SK-N-SH (cell line): ENCODE measurements at regions not wholly inside any gene's neighbourhood (a gene's known extent, or its start where the extent isn't known, plus 50 kb on each side); places are given as distances from the start of the nearest gene placed in this dataset.
"Not testable (repeated sequence)": the region's sequence is repeated elsewhere in the genome, so short reads cannot be mapped to it uniquely, and the experiment has no call there.

Experiments used
- CTCF ChIA-PET: fragments of 300-600, 350-600 bp; formaldehyde crosslinking; extraction: SDS; loops from one replicate; lab custom pipeline; 2021; lab: Yijun Ruan, JAX
- POLR2A ChIA-PET: fragments of 350-600 bp; sonication (Branson Sonifier 250); formaldehyde crosslinking; extraction: SDS; loops from one replicate; lab custom pipeline; 2020; ENCODE audit warnings: antibody characterized with exemption, inconsistent platforms; lab: Yijun Ruan, JAX
- DNase-seq: peaks from one replicate; pipeline ENCODE4 v3.0.0; 2012
- H2AFZ ChIP-seq: fragments of 200-600 bp; sonication (generic); 2 replicates; pipeline ENCODE4 v1.8.1; 2016; ENCODE audit warnings: antibody characterized with exemption, mild to moderate bottlenecking, low read depth
- H3F3A ChIP-seq: fragments of 200-600 bp; sonication (generic); replicated peaks from 2 replicates; pipeline ENCODE3; 2016; ENCODE audit warnings: antibody characterized with exemption, mild to moderate bottlenecking; ENCODE audit not compliant: insufficient read depth
- H3K27ac ChIP-seq, 2 experiments: fragments of 200-500 bp in 1 of 2; fragments of 200-600 bp in 1 of 2; sonication (Bioruptor generic) in 1 of 2; sonication (generic), shearing (Covaris generic) in 1 of 2; 2 replicates each; pipeline versions ENCODE4 v1.5.1 to v1.6.1; 2014 to 2016; ENCODE audit warnings: low read depth in 2 of 2, inconsistent platforms in 1 of 2, low read length in 1 of 2, mild to moderate bottlenecking in 1 of 2, mixed read lengths in 1 of 2
- H3K27me3 ChIP-seq: fragments of 200-600 bp; sonication (generic), shearing (Covaris generic); 2 replicates; pipeline ENCODE4 v1.6.1; 2016; ENCODE audit warnings: mixed run types; ENCODE audit not compliant: insufficient read depth
- H3K36me3 ChIP-seq, 2 experiments: fragments of 200-500 bp in 1 of 2; fragments of 200-600 bp in 1 of 2; sonication (Bioruptor generic) in 1 of 2; sonication (generic) in 1 of 2; replicated peaks in 1 of 2; 2 replicates each; pipeline versions ENCODE3 to v1.5.1; 2014 to 2016; ENCODE audit warnings: low read length in 1 of 2, mild to moderate bottlenecking in 1 of 2; ENCODE audit not compliant: insufficient read depth in 2 of 2, control insufficient read depth in 1 of 2
- H3K4me1 ChIP-seq, 2 experiments: fragments of 200-500 bp in 1 of 2; fragments of 200-600 bp in 1 of 2; sonication (Bioruptor generic) in 1 of 2; sonication (generic), shearing (Covaris generic) in 1 of 2; 2 replicates each; pipeline versions ENCODE4 v1.5.1 to v1.6.1; 2014 to 2016; ENCODE audit warnings: low read depth in 1 of 2, low read length in 1 of 2, mixed run types in 1 of 2; ENCODE audit not compliant: insufficient read depth in 2 of 2, control insufficient read depth in 1 of 2
- H3K4me2 ChIP-seq: fragments of 200-600 bp; sonication (generic), shearing (Covaris generic); 2 replicates; pipeline ENCODE4 v1.6.1; 2017; ENCODE audit warnings: mixed run types
- H3K4me3 ChIP-seq, 2 experiments: fragments of 200-500 bp in 1 of 2; fragments of 200-600 bp in 1 of 2; sonication (Bioruptor generic) in 1 of 2; sonication (generic), shearing (Covaris generic) in 1 of 2; 2 replicates each; pipeline versions ENCODE4 v1.5.1 to v1.8.1; 2014 to 2016; ENCODE audit warnings: low read depth in 2 of 2, inconsistent platforms in 1 of 2, low read length in 1 of 2, mild to moderate bottlenecking in 1 of 2, mixed read lengths in 1 of 2, moderate library complexity in 1 of 2
- H3K79me2 ChIP-seq: fragments of 200-600 bp; sonication (generic); 2 replicates; pipeline ENCODE4 v1.8.1; 2017; ENCODE audit warnings: mild to moderate bottlenecking; ENCODE audit not compliant: insufficient read depth
- H3K9ac ChIP-seq: fragments of 200-600 bp; sonication (generic); 2 replicates; pipeline ENCODE4 v1.6.1; 2017; ENCODE audit warnings: mixed run types
- H3K9me2 ChIP-seq: fragments of 200-600 bp; sonication (generic); 2 replicates; pipeline ENCODE4 v1.6.1; 2017; ENCODE audit warnings: mixed run types
- H3K9me3 ChIP-seq: fragments of 200-600 bp; sonication (generic); 2 replicates; pipeline ENCODE4 v1.6.1; 2017; ENCODE audit warnings: mixed run types, mild to moderate bottlenecking, moderate library complexity
- H4K20me1 ChIP-seq: fragments of 200-600 bp; sonication (generic); 2 replicates; pipeline ENCODE4 v1.6.1; 2017; ENCODE audit warnings: mild to moderate bottlenecking, mixed run types; ENCODE audit not compliant: insufficient read depth
- ELF1 ChIP-seq: IDR thresholded peaks from 2 replicates; pipeline ENCODE4 v1.4.0; 2012
- FOSL2 ChIP-seq: IDR thresholded peaks from 2 replicates; pipeline ENCODE4 v1.4.0; 2012; ENCODE audit warnings: low read depth, mild to moderate bottlenecking, moderate library complexity, borderline replicate concordance
- FOXJ3 ChIP-seq: sonication (generic); formaldehyde crosslinking; IDR thresholded peaks from 2 replicates; pipeline ENCODE4 v1.5.1; 2020; ENCODE audit warnings: mild to moderate bottlenecking, missing genetic modification reagents
- GATA2 ChIP-seq: sonication (generic); formaldehyde crosslinking; IDR thresholded peaks from 2 replicates; pipeline ENCODE4 v1.5.0; 2020; ENCODE audit warnings: mild to moderate bottlenecking, missing genetic modification reagents
- IRF3 ChIP-seq: fragments of 150-350 bp; IDR thresholded peaks from 2 replicates; pipeline ENCODE4 v1.6.1; 2016; ENCODE audit warnings: mild to moderate bottlenecking, low read depth, low read length
- MXI1 ChIP-seq: IDR thresholded peaks from 2 replicates; pipeline ENCODE4 v1.6.1; 2012; ENCODE audit warnings: mild to moderate bottlenecking, low read depth, low read length, improper control_type of control experiment
- SIN3A ChIP-seq: IDR thresholded peaks from 2 replicates; pipeline ENCODE4 v1.6.1; 2012; ENCODE audit warnings: low read depth, mild to moderate bottlenecking, low read length, moderate library complexity, borderline replicate concordance
- WGBS: methylation state at CpG from one replicate; pipeline ENCODE4 v1.1.6; 2017; ENCODE audit warnings: low lambda C conversion rate; 5-methylcytosine and 5-hydroxymethylcytosine counted together
- TF ChIP-seq, protein P1 (sequence below): fragments of 200-600 bp; sonication (generic); IDR thresholded peaks from 2 replicates; pipeline ENCODE4 v1.6.1; 2017; ENCODE audit warnings: antibody characterized with exemption, mild to moderate bottlenecking, moderate library complexity
- TF ChIP-seq, protein P2 (sequence below): IDR thresholded peaks from 2 replicates; pipeline ENCODE4; 2012

- H3K9me2 ChIP-seq, CTCF ChIA-PET, H3K27me3 ChIP-seq, DNase-seq, H3K9me3 ChIP-seq, H3F3A ChIP-seq, H3K4me1 ChIP-seq, H3K27ac ChIP-seq, H4K20me1 ChIP-seq, H3K4me3 ChIP-seq, POLR2A ChIA-PET, H2AFZ ChIP-seq, H3K4me2 ChIP-seq, H3K36me3 ChIP-seq, H3K9ac ChIP-seq: not testable (repeated sequence)
- H3K79me2 ChIP-seq: peaks cover 52% of the 10 kb centered on the region
- 67% methylated on average over 2 of the region's 2 CpGs for WGBS
These were observed 116.3 kb downstream of the PRR15 start for GRCh38 chr7:29679963-29680362.

GRCh38 chr7:29680601-29681000 is 117.0 kb downstream of the PRR15 start:
- H4K20me1 ChIP-seq, H3K4me3 ChIP-seq, H3K4me1 ChIP-seq, H3K9ac ChIP-seq, H3K4me2 ChIP-seq, H3K27me3 ChIP-seq, H3K9me2 ChIP-seq, H3K9me3 ChIP-seq, CTCF ChIA-PET, H3K27ac ChIP-seq, POLR2A ChIA-PET, H3F3A ChIP-seq, H3K36me3 ChIP-seq, H2AFZ ChIP-seq, DNase-seq: not testable (repeated sequence)
- WGBS: 94% methylated on average over 2 of the region's 2 CpGs
- peaks cover 52% of the 10 kb centered on the region for H3K79me2 ChIP-seq

DNA sequence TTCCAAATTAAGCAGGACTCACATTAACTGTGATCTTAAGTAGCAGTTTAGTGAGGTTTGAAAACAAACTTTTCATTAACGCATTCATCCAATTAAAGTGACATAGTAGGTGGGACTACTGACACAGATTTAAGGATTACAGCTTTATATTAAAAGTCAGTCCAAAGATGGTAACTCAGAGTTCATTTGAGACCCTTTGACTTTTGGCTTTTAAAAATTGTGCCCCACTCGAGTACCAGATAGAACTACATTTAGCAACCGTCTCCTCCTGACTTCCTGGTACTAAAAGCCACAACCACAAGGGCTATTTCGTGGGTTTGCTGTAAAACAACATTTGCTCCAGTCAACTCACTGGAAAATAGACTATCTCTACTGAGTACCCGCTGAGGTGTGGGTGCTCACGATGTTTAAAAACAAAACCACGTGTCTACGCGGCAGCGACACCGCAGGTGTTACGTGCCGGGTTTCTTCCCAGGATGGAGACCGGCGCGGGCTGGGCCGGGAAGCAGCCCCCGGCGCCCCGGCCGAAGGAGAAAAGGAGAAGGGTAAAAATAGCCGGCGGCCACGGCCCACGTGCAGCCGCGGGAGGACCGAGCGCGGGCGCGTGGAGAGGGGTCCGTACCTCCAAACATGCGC is 120.6 kb downstream of the PRR15 start:
- peak overlapping the region; percentile 79 for H3K9ac ChIP-seq
- H3K36me3 ChIP-seq, H3F3A ChIP-seq, H3K4me1 ChIP-seq, H3K9me3 ChIP-seq, H4K20me1 ChIP-seq, POLR2A ChIA-PET, H3K27me3 ChIP-seq, H3K9me2 ChIP-seq: not testable (repeated sequence)
- peak; percentile 1 for DNase-seq
- peak overlapping the region; percentile 61 for H3K4me2 ChIP-seq
- peak overlapping the region; percentile 24 for H2AFZ ChIP-seq
- H3K79me2 ChIP-seq: peaks cover 32% of the 10 kb centered on the region
- H3K4me3 ChIP-seq: peak overlapping the region; percentile 78 to 79
- peak; percentile 0; the same call in 1 of the 2 replicates for TF ChIP-seq MXI1
- 0 out of 2 replicates have a peak, but pooled peaks have one; percentile 16 for TF ChIP-seq ELF1
- CTCF ChIA-PET: interaction anchor here (1.7 kb wide), 1 partner anchor 50 kb away, joined by 6 read pairs; no protein-coding TSS in a partner anchor
- H3K27ac ChIP-seq: peak overlapping the region; percentile 73 to 97; a peak in 3 of 4 replicates
- WGBS: under 1% methylated on average over 20 of the region's 34 CpGs

DNA sequence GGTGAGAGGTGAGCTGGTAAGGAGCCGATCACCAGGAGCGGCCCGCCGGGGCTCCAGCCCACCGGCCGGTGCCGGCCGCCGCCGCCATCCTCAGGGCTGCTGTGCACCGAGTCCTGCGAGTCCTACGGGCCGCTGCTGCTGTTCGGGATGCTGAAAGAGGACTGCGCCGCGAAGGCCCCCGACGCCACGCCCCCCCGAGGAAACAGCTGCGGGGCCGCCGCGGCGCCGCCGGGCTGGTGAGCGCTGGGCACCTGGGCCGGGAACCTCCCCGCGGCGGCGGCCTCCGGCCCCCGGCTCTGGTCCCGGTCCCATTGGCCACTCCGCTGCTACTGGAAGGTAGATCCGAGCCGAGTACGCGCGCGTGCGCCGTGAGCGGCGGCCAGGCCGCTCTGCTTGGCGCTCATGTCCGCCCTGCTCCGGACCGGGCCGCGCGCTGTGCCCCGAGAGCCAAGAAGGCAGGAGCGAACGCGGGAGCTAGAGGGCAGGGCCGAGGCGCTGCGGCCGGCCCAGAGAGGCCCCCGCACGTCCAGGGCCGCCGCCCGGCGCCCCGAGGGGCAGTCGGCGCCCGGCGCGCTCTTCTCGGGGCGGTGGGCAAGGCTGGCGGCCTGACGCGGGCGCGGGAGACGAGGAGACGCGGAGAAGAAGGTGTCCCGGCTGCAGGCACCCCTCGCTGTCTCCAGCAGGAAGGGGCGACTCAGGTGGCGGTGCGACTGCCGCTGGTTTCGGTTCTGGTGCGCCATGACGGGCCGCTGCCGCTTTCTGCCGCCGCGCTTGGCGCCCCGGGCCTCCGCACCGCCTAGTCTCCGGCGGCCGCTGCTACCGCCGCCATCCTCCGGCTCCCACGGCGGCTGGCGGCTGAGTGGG is 121.3 kb upstream of the WIPF3 start:
- Histone ChIP-seq H3K4me2 (peak overlapping the region; percentile 61), H3K79me2 (peaks cover 27% of the 10 kb centered on the region), H4K20me1 (0 out of 2 replicates have a peak, but pooled peaks cover 4% of the 10 kb centered on the region), H3F3A (peaks cover 8% of the 10 kb centered on the region), H3K4me3 (peak overlapping the region; percentile 78 to 79), H3K4me1 (no peaks in the 10 kb centered on the region; a peak in 2 of 4 replicates), H3K27me3 (no peaks in the 10 kb centered on the region), H3K9me3 (no peaks in the 10 kb centered on the region), H2AFZ (peak overlapping the region; percentile 24), H3K27ac (peak overlapping the region; percentile 73 to 97), H3K36me3 (no peaks in the 10 kb centered on the region), H3K9ac (peak overlapping the region; percentile 79), H3K9me2 (no peaks in the 10 kb centered on the region)
- POLR2A ChIA-PET: interaction anchor here (0.6 kb wide), 2 partner anchors 955 to 1136 kb away, joined by 3 read pairs; no protein-coding TSS in a partner anchor
- DNase-seq: peak; percentile 88
- CTCF ChIA-PET: interaction anchor here (0.6 to 1.7 kb wide), 3 partner anchors 50 to 59 kb away, joined by 3 to 6 read pairs (median 3); no protein-coding TSS in a partner anchor
- WGBS: 2% methylated on average over 29 of the region's 114 CpGs
- TF ChIP-seq FOXJ3: no peak
- TF ChIP-seq SIN3A: peak; percentile 67; the same call in 1 of the 2 replicates
- TF ChIP-seq FOSL2: no peak
- TF ChIP-seq, protein P1, sequence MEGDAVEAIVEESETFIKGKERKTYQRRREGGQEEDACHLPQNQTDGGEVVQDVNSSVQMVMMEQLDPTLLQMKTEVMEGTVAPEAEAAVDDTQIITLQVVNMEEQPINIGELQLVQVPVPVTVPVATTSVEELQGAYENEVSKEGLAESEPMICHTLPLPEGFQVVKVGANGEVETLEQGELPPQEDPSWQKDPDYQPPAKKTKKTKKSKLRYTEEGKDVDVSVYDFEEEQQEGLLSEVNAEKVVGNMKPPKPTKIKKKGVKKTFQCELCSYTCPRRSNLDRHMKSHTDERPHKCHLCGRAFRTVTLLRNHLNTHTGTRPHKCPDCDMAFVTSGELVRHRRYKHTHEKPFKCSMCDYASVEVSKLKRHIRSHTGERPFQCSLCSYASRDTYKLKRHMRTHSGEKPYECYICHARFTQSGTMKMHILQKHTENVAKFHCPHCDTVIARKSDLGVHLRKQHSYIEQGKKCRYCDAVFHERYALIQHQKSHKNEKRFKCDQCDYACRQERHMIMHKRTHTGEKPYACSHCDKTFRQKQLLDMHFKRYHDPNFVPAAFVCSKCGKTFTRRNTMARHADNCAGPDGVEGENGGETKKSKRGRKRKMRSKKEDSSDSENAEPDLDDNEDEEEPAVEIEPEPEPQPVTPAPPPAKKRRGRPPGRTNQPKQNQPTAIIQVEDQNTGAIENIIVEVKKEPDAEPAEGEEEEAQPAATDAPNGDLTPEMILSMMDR: no peak
- no peak for TF ChIP-seq GATA2
- TF ChIP-seq, protein P2, sequence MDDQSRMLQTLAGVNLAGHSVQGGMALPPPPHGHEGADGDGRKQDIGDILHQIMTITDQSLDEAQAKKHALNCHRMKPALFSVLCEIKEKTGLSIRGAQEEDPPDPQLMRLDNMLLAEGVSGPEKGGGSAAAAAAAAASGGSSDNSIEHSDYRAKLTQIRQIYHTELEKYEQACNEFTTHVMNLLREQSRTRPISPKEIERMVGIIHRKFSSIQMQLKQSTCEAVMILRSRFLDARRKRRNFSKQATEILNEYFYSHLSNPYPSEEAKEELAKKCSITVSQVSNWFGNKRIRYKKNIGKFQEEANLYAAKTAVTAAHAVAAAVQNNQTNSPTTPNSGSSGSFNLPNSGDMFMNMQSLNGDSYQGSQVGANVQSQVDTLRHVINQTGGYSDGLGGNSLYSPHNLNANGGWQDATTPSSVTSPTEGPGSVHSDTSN: no peak
- TF ChIP-seq IRF3: no peak
